ENCODE measurements at regions not wholly inside any gene's neighbourhood (a gene's known extent, or its start where the extent isn't known, plus 50 kb on each side); places are given as distances from the start of the nearest gene placed in this dataset.
A peak's percentile ranks its signal among the peaks of the same experiment; 100 is the strongest.

DNA sequence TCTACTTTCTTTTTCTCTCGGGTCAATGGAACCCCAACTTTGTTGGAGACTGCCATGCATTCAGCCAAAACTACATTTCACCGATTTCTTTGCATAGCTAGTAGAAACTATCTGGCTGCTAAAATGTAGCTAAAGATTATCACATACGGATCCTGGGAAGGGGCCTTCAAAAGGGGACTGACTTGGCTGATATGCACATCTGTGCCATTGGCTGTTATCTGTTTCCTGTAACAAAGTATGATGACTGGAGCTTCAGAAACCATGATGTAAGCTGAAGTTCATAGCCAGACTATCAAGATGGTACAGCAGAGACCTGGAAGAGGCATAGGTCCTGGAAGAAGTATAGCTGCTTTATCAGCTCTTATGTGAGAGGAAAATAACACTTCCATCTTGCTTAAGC, 179.1 kb downstream of the NSUN3 start:
- 49% methylated on average over 3 of the region's 3 CpGs for WGBS (ENCODE audit: insufficient coverage)
- H3K9me3 ChIP-seq (ENCODE audit: control insufficient read depth, insufficient read depth, low read length), result no peaks in the 10 kb centered on the region
- Mint-ChIP-seq H3K27me3 (ENCODE audit: low read depth in 2 of 2) (no peaks in the 10 kb centered on the region), H3K36me3 (no peaks in the 10 kb centered on the region), H3K9me3 (peaks cover 0 to 3% of the 10 kb centered on the region in 2 donors), H3K4me3 (no peak overlapping the region), H3K4me1 (no peaks in the 10 kb centered on the region), H3K27ac (no peak overlapping the region)
- ATAC-seq (no peak), DNase-seq (no peak)
- no peak overlapping the region for H3K27ac ChIP-seq (ENCODE audit: low read length)
- intact Hi-C loops (cut with micrococcal nuclease), result no loop called here
- no peaks in the 10 kb centered on the region for H3K4me1 ChIP-seq (ENCODE audit: control insufficient read depth, insufficient read depth, low read length)
- H3K36me3 ChIP-seq (ENCODE audit: control insufficient read depth, insufficient read depth, low read length), result no peaks in the 10 kb centered on the region
- no peak for TF ChIP-seq CTCF (IDR thresholded peaks at IDR 0.05)
- no peak overlapping the region for H3K4me3 ChIP-seq (ENCODE audit: low read length)
- H3K27me3 ChIP-seq (ENCODE audit: control insufficient read depth, insufficient read depth, low read length), result no peaks in the 10 kb centered on the region

- WGBS (ENCODE audit: insufficient coverage), result 98% methylated on average over 3 of the region's 4 CpGs
- Histone ChIP-seq H3K4me3 (ENCODE audit: low read length) (no peak overlapping the region), H3K4me1 (ENCODE audit: control insufficient read depth, insufficient read depth, low read length) (no peaks in the 10 kb centered on the region), H3K27ac (ENCODE audit: low read length) (no peak overlapping the region), H3K27me3 (ENCODE audit: control insufficient read depth, insufficient read depth, low read length) (no peaks in the 10 kb centered on the region), H3K36me3 (ENCODE audit: control insufficient read depth, insufficient read depth, low read length) (no peaks in the 10 kb centered on the region), H3K9me3 (ENCODE audit: control insufficient read depth, insufficient read depth, low read length) (no peaks in the 10 kb centered on the region)
- Mint-ChIP-seq H3K9me3 (no peaks in the 10 kb centered on the region), H3K4me1 (no peaks in the 10 kb centered on the region), H3K27me3 (ENCODE audit: low read depth in 2 of 2) (no peaks in the 10 kb centered on the region), H3K36me3 (no peaks in the 10 kb centered on the region), H3K27ac (no peak overlapping the region), H3K4me3 (no peak overlapping the region)
- intact Hi-C loops (cut with micrococcal nuclease), result no loop called here
- DNase-seq (no peak), ATAC-seq (no peak)
- no peak for TF ChIP-seq CTCF (IDR thresholded peaks at IDR 0.05)
Observed at GRCh38 chr3:94246171-94246570, 183.3 kb downstream of the NSUN3 start.

- ATAC-seq (no peak), DNase-seq (no peak)
- no peak overlapping the region for H3K27ac ChIP-seq (ENCODE audit: low read length)
- Mint-ChIP-seq H3K9me3 (no peaks in the 10 kb centered on the region), H3K36me3 (no peaks in the 10 kb centered on the region), H3K4me1 (no peaks in the 10 kb centered on the region), H3K27me3 (ENCODE audit: low read depth in 2 of 2) (no peaks in the 10 kb centered on the region), H3K4me3 (no peak overlapping the region), H3K27ac (no peak overlapping the region)
- H3K27me3 ChIP-seq (ENCODE audit: control insufficient read depth, insufficient read depth, low read length), result no peaks in the 10 kb centered on the region
- intact Hi-C loops (cut with micrococcal nuclease), result no loop called here
- no peaks in the 10 kb centered on the region for H3K36me3 ChIP-seq (ENCODE audit: control insufficient read depth, insufficient read depth, low read length)
- no peaks in the 10 kb centered on the region for H3K4me1 ChIP-seq (ENCODE audit: control insufficient read depth, insufficient read depth, low read length)
- H3K9me3 ChIP-seq (ENCODE audit: control insufficient read depth, insufficient read depth, low read length), result no peaks in the 10 kb centered on the region
- WGBS (ENCODE audit: insufficient coverage), result 88% methylated on average over 1 of the region's 1 CpG
- no peak overlapping the region for H3K4me3 ChIP-seq (ENCODE audit: low read length)
- TF ChIP-seq CTCF (IDR thresholded peaks at IDR 0.05), result no peak
Observed at GRCh38 chr3:94248042-94248441, 185.2 kb downstream of the NSUN3 start.

DNA sequence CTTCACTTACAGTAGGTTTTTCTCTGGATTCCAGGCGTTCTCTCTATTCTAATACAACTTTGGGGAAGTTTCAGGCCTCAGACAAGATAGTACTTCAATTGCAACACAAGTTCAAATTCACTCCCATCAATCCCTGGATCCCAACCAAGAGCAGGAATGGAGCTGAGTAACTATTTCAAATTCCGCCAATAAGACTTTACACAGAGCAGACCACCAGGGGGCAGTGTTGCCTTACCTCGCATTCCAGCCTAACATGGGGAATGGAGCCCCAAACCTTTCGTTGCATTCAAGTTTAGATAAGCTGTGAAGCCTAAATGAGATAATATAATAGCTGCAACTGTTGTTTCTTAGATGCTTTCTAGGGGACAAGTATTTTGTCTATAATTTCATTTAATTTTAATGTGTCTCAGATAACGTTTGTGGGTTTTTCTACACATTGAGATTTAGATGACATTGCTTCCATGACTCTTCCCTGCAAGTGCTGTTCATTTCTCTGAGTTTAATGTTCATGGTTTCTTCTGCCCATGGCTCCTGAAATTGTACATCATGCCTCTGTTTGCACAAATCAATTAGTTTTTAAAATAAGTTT, 186.7 kb downstream of the NSUN3 start:
- TF ChIP-seq CTCF (IDR thresholded peaks at IDR 0.05), result peak; percentile 51
- Histone ChIP-seq H3K9me3 (ENCODE audit: control insufficient read depth, insufficient read depth, low read length) (no peaks in the 10 kb centered on the region), H3K27ac (ENCODE audit: low read length) (no peak overlapping the region), H3K4me3 (ENCODE audit: low read length) (no peak overlapping the region), H3K36me3 (ENCODE audit: control insufficient read depth, insufficient read depth, low read length) (no peaks in the 10 kb centered on the region), H3K27me3 (ENCODE audit: control insufficient read depth, insufficient read depth, low read length) (no peaks in the 10 kb centered on the region), H3K4me1 (ENCODE audit: control insufficient read depth, insufficient read depth, low read length) (no peaks in the 10 kb centered on the region)
- Mint-ChIP-seq H3K27me3 (ENCODE audit: low read depth in 2 of 2) (no peaks in the 10 kb centered on the region), H3K4me3 (no peak overlapping the region), H3K36me3 (no peaks in the 10 kb centered on the region), H3K4me1 (no peaks in the 10 kb centered on the region), H3K9me3 (no peaks in the 10 kb centered on the region), H3K27ac (no peak overlapping the region)
- WGBS (ENCODE audit: insufficient coverage), result 29% methylated on average over 5 of the region's 5 CpGs
- intact Hi-C loops (cut with micrococcal nuclease), result no loop called here
- ATAC-seq (peak in 2 of 3 donors; percentile 48 to 64), DNase-seq (peak; percentile 31 to 70)

Measured in natural killer cell (primary cell).